Osteocyte (in vitro differentiated cells): ENCODE measurements at regions not wholly inside any gene's neighbourhood (a gene's known extent, or its start where the extent isn't known, plus 50 kb on each side); places are given as distances from the start of the nearest gene placed in this dataset.

ENCODE experiments used
- DNase-seq: peaks from one replicate; pipeline ENCODE4 v3.0.0; 2021; ENCODE audit warnings: mixed read lengths; ENCODE audit not compliant: unreplicated experiment; ENCODE audit errors: extremely low spot score
- H3K27ac Mint-ChIP-seq: one replicate; pipeline ENCODE4 v1.8.0; 2021; ENCODE audit warnings: mild to moderate bottlenecking, mixed read lengths; ENCODE audit not compliant: unreplicated experiment
- H3K27me3 Mint-ChIP-seq: one replicate; pipeline ENCODE4 v1.8.0; 2021; ENCODE audit warnings: mixed read lengths; ENCODE audit not compliant: unreplicated experiment
- H3K36me3 Mint-ChIP-seq: one replicate; pipeline ENCODE4 v1.8.0; 2021; ENCODE audit warnings: mixed read lengths; ENCODE audit not compliant: unreplicated experiment
- H3K4me1 Mint-ChIP-seq: one replicate; pipeline ENCODE4 v1.8.0; 2021; ENCODE audit warnings: mixed read lengths; ENCODE audit not compliant: unreplicated experiment
- H3K4me3 Mint-ChIP-seq: one replicate; pipeline ENCODE4 v1.8.0; 2021; ENCODE audit warnings: mild to moderate bottlenecking, moderate library complexity, mixed read lengths; ENCODE audit not compliant: unreplicated experiment
- H3K9me3 Mint-ChIP-seq: one replicate; pipeline ENCODE4 v1.8.0; 2021; ENCODE audit warnings: mixed read lengths; ENCODE audit not compliant: unreplicated experiment
- CTCF ChIP-seq: fragments of 200-600 bp; sonication (generic); IDR thresholded peaks from 2 replicates; pipeline ENCODE4 v1.5.0; 2021; ENCODE audit warnings: antibody characterized with exemption, mild to moderate bottlenecking, moderate library complexity

- H3K27ac Mint-ChIP-seq = no peak overlapping the region
Measured at GRCh38 chr16:5854027-5854426, 756.4 kb upstream of the EEF2KMT start.

GRCh38 chr16:5852151-5852550 is 754.6 kb upstream of the EEF2KMT start:
- H3K9me3 Mint-ChIP-seq = peaks cover 31% of the 10 kb centered on the region
- no peak for TF ChIP-seq CTCF

More at GRCh38 chr16:5854027-5854426, 756.4 kb upstream of the EEF2KMT start:
- no peak for TF ChIP-seq CTCF
- H3K9me3 Mint-ChIP-seq = peaks cover 33% of the 10 kb centered on the region
- H3K4me3 Mint-ChIP-seq = no peak overlapping the region
- no peaks in the 10 kb centered on the region for H3K27me3 Mint-ChIP-seq
- H3K36me3 Mint-ChIP-seq = no peaks in the 10 kb centered on the region
- no peaks in the 10 kb centered on the region for H3K4me1 Mint-ChIP-seq
- no peak for DNase-seq

DNA sequence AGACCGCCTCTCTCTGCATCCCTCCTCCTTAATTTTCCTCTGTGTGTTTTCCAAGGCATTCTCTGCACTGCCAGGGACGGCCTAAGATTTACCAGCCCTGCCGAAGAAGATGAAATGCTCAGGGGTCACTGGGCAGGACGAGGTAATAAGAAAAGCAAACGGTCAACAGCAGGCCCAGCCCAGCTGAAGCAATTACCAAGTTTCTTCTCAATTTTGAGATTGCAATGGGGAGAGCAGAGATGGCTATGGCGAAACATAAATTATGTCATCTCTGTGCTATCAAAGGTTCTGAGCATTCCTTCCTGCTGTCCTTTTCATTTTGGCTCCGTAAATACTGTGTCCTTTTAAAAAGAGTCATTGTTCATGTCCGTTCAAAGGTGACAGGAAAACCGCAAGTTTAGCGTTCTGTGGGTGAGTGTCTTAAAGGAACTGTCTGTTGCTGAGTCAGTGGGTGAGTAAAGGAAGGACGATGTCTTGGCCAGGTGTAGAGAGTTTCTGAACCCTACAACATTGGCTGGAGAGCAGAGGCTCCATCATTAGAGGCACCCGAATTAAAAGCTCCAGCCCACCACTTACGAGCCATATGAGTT is 753.9 kb upstream of the EEF2KMT start:
- TF ChIP-seq CTCF = no peak
- Mint-ChIP-seq H3K27me3 (no peaks in the 10 kb centered on the region), H3K4me3 (no peak overlapping the region), H3K9me3 (peaks cover 30% of the 10 kb centered on the region), H3K4me1 (no peaks in the 10 kb centered on the region), H3K36me3 (no peaks in the 10 kb centered on the region), H3K27ac (no peak overlapping the region)
- DNase-seq = no peak

More at GRCh38 chr16:5852151-5852550, 754.6 kb upstream of the EEF2KMT start:
- Mint-ChIP-seq H3K36me3 (no peaks in the 10 kb centered on the region), H3K4me3 (no peak overlapping the region), H3K27ac (no peak overlapping the region), H3K27me3 (no peaks in the 10 kb centered on the region), H3K4me1 (no peaks in the 10 kb centered on the region)
- DNase-seq = no peak

DNA sequence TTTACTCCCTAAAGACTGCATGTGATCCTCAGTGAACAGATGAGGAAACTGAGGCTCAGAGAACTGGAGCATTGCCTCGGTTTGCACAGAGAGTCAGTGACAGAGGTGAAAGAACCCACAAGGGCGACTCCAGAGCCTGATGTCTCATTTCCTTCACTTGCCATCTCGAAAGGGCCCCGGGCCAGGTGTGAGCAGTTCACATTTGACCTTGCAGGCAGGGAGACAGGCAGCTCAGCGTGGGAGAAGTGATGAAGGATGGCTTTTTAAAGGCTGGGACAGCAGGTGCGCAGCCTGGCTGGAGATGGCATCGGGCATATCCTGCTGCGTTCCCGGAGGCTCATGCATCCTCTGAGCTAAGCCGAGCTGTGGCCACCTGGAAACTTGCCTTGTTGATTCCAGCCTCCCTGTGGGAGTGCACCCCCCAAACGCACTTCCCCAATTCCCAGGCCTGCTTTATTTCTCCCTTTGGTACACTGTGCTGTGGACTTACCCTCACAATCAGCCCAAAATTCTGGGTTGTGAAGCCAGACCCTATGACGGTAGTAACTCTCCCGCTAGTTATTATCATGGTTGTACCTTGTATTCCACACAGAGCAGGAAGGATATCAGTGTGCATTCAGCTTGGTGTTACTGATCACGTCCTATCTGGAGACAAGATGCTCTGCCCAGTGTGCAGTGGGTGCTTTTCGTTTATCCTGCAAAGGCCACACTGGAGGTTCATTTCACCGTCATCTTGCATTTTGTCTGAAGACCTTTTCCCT is 753.2 kb upstream of the EEF2KMT start:
- no peaks in the 10 kb centered on the region for H3K27me3 Mint-ChIP-seq
- no peaks in the 10 kb centered on the region for H3K36me3 Mint-ChIP-seq
- H3K9me3 Mint-ChIP-seq = peaks cover 29% of the 10 kb centered on the region
- no peak for DNase-seq
- no peak for TF ChIP-seq CTCF
- H3K27ac Mint-ChIP-seq = no peak overlapping the region
- no peak overlapping the region for H3K4me3 Mint-ChIP-seq
- no peaks in the 10 kb centered on the region for H3K4me1 Mint-ChIP-seq

DNA sequence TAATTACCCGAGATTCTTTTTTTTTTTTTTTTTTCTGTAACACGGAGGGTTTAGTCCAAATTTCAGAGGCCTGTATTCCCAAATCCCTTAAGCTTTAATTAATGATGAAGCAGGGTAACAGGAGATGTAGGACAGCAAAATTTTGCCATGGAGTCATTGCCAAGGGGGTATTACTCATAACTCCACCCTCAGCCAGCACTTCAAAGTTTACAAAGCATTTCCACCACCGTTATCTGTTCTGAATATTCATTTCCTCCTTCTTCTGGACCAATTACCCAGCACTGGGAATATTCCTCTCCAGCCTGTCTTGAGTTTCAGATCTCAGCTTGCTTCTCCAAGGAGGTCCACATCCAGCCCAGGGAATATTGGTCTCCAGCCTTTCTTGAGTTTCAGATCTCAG is 747.5 kb upstream of the EEF2KMT start:
- Mint-ChIP-seq H3K36me3 (no peaks in the 10 kb centered on the region), H3K4me1 (no peaks in the 10 kb centered on the region), H3K27me3 (no peaks in the 10 kb centered on the region), H3K4me3 (no peak overlapping the region), H3K9me3 (peaks cover 40% of the 10 kb centered on the region), H3K27ac (no peak overlapping the region)
- DNase-seq = no peak
- no peak for TF ChIP-seq CTCF
